Endothelial cell of umbilical vein (primary cell): ENCODE measurements at regions not wholly inside any gene's neighbourhood (a gene's known extent, or its start where the extent isn't known, plus 50 kb on each side); places are given as distances from the start of the nearest gene placed in this dataset.

Experiments
- BruUV-seq: library from RNA; stranded (reverse); fragments of 400-500 nt; replicated peaks from 2 replicates; lab custom pipeline; 2021; lab: Mats Ljungman, UMichigan
- CTCF ChIA-PET: fragments of 300-600, 350-600 bp; sonication (Branson Sonifier 250); formaldehyde crosslinking; loops from one replicate; lab custom pipeline; 2021; ENCODE audit warnings: antibody characterized with exemption, inconsistent platforms; lab: Charles Lee
- POLR2A ChIA-PET: fragments of 300-600, 350-600 bp; sonication (Branson Sonifier 250); formaldehyde crosslinking; loops from one replicate; lab custom pipeline; 2021; ENCODE audit warnings: antibody characterized with exemption, inconsistent platforms; lab: Charles Lee
- DNase-seq: peaks from one replicate; pipeline ENCODE4 v3.0.0-alpha.2; 2011; ENCODE audit warnings: low read depth, low spot score
- FAIRE-seq: peaks from 2 replicates; lab custom pipeline; 2011; peaks lifted over from hg19 to GRCh38; lab: Jason Lieb, UNC
- H2AFZ ChIP-seq: 2 replicates; pipeline ENCODE4 v1.6.0; 2012; ENCODE audit warnings: low read depth, low read length, control low read depth, inconsistent platforms
- H3K27ac ChIP-seq: 2 replicates; pipeline ENCODE4 v1.5.1; 2011; ENCODE audit warnings: low read depth, mild to moderate bottlenecking, control low read depth, low read length, moderate library complexity; ENCODE audit not compliant: insufficient read depth
- H3K27me3 ChIP-seq, 2 experiments: 2 replicates each; pipeline versions ENCODE4 v1.6.0 to v1.6.1; 2011; ENCODE audit warnings: low read length in 2 of 2, mixed read lengths in 1 of 2; ENCODE audit not compliant: control insufficient read depth in 2 of 2, insufficient read depth in 2 of 2
- H3K36me3 ChIP-seq, 2 experiments: 2 replicates in 1 of 2; 3 replicates in 1 of 2; pipeline ENCODE4 v1.5.1; 2011; ENCODE audit warnings: low read length in 2 of 2, mild to moderate bottlenecking in 1 of 2, moderate library complexity in 1 of 2; ENCODE audit not compliant: control insufficient read depth in 2 of 2, insufficient read depth in 2 of 2; ENCODE audit errors: extremely low read depth in 1 of 2
- H3K4me1 ChIP-seq: 3 replicates; pipeline ENCODE4 v1.5.1; 2011; ENCODE audit warnings: mild to moderate bottlenecking, low read length; ENCODE audit not compliant: control insufficient read depth, insufficient read depth; ENCODE audit errors: extremely low read depth
- H3K4me2 ChIP-seq: 2 replicates; pipeline ENCODE4 v1.6.1; 2011; ENCODE audit warnings: low read length, control low read depth, mixed read lengths; ENCODE audit not compliant: insufficient read depth
- H3K4me3 ChIP-seq, 3 experiments: fragments of 200-600 bp in 1 of 3; sonication (generic), shearing (Covaris generic) in 1 of 3; replicated peaks in 1 of 3; 2 replicates each; pipeline ENCODE4 v1.5.1; 2011 to 2016; ENCODE audit warnings: control low read depth in 3 of 3, low read length in 3 of 3, mild to moderate bottlenecking in 2 of 3, inconsistent platforms in 1 of 3, low read depth in 1 of 3, moderate library complexity in 1 of 3; ENCODE audit not compliant: insufficient read depth in 1 of 3
- H3K79me2 ChIP-seq: 2 replicates; pipeline ENCODE4 v1.6.0; 2012; ENCODE audit warnings: low read length, inconsistent platforms; ENCODE audit not compliant: control insufficient read depth, insufficient read depth
- H3K9ac ChIP-seq: replicated peaks from 2 replicates; pipeline ENCODE3; 2011; ENCODE audit warnings: low read length, control low read depth; ENCODE audit not compliant: insufficient read depth; ENCODE audit errors: extremely low read depth
- H3K9me1 ChIP-seq: replicated peaks from 3 replicates; pipeline ENCODE4 v1.6.0; 2011; ENCODE audit warnings: mild to moderate bottlenecking, low read length; ENCODE audit not compliant: control insufficient read depth, insufficient read depth; ENCODE audit errors: extremely low read depth
- H3K9me3 ChIP-seq: replicated peaks from 2 replicates; pipeline ENCODE4 v1.5.1; 2012; ENCODE audit warnings: low read length, inconsistent platforms; ENCODE audit not compliant: control insufficient read depth, insufficient read depth
- H4K20me1 ChIP-seq: replicated peaks from 2 replicates; pipeline ENCODE3; 2011; ENCODE audit warnings: mild to moderate bottlenecking, low read length; ENCODE audit not compliant: control insufficient read depth, insufficient read depth; ENCODE audit errors: extremely low read depth
- CTCF ChIP-seq, 2 donors: IDR thresholded peaks; 1 replicate in 1 of 2; 2 replicates in 1 of 2; pipeline ENCODE4 v1.5.1; 2011; ENCODE audit warnings: low read length in 2 of 2, mild to moderate bottlenecking in 2 of 2, moderate library complexity in 2 of 2, control low read depth in 1 of 2, inconsistent platforms in 1 of 2, low read depth in 1 of 2; ENCODE audit not compliant: insufficient read depth in 1 of 2; ENCODE audit errors: extremely low read depth in 1 of 2
- EZH2 ChIP-seq: IDR thresholded peaks from 2 replicates; pipeline ENCODE4 v1.6.1; 2012; ENCODE audit warnings: borderline replicate concordance, low read depth, mild to moderate bottlenecking, moderate library complexity, low read length, inconsistent platforms; ENCODE audit not compliant: severe bottlenecking
- FOS ChIP-seq: IDR thresholded peaks from 2 replicates; pipeline ENCODE4 v1.6.1; 2011; ENCODE audit warnings: mild to moderate bottlenecking, low read length, moderate library complexity, borderline replicate concordance; ENCODE audit not compliant: insufficient read depth
- GATA2 ChIP-seq: IDR thresholded peaks from 2 replicates; pipeline ENCODE4 v1.7.0; 2011; ENCODE audit warnings: low read depth, mild to moderate bottlenecking, moderate library complexity, mixed read lengths, low read length; ENCODE audit not compliant: insufficient read length, insufficient read depth
- JUN ChIP-seq: IDR thresholded peaks from 2 replicates; pipeline ENCODE4 v1.6.1; 2011; ENCODE audit warnings: borderline replicate concordance, low read depth; ENCODE audit not compliant: insufficient read length, insufficient read depth
- MYC ChIP-seq: IDR thresholded peaks from one replicate; pipeline ENCODE4 v1.6.1; 2011; ENCODE audit warnings: mild to moderate bottlenecking, low read depth, low read length
- POLR2A ChIP-seq: IDR thresholded peaks from 2 replicates; pipeline ENCODE4 v1.6.1; 2012; ENCODE audit warnings: low read depth, mild to moderate bottlenecking, control low read depth, low read length
- POLR2AphosphoS5 ChIP-seq: IDR thresholded peaks from 2 replicates; pipeline ENCODE4 v1.6.1; 2012; ENCODE audit warnings: low read depth, mild to moderate bottlenecking, control low read depth, low read length, moderate library complexity; ENCODE audit not compliant: insufficient read depth
- dilution Hi-C: fragments of 300-500 bp; cut with MboI; formaldehyde crosslinking; loops from one replicate; pipeline ENCODE4 v1.15.0; 2019; ENCODE audit warnings: low sequenced_read_pairs; ENCODE audit not compliant: extremely low pct_ligation_motif_present
- intact Hi-C: fragments of 100-400 bp; cut with micrococcal nuclease; formaldehyde crosslinking; loops from one replicate; pipeline ENCODE4 v1.10.0; 2022
- TF ChIP-seq, protein P1 (sequence below): IDR thresholded peaks from 2 replicates; pipeline ENCODE4 v1.6.1; 2011; ENCODE audit not compliant: insufficient read depth, insufficient read length

DNA sequence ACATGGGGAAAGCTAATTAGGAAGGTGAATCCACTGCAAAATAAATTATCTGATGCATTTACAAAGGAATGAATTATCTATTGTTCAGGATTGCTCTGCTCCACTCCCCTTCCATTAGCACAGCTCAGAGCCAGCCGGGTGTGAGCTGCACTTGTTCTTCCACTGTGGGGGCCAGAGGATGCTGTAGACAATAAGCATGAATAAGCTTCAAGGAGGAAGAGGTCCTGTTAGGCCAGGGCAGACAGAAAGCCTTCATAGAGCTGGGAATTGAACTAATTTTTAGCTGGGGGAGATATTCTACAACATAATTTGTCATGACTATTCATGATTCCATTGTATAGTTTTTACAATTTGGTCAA lies 137.6 kb upstream of the MAX start:
- dilution Hi-C loops = no loop called here

More for the DNA sequence above, 137.6 kb upstream of the MAX start:
- no peak for FAIRE-seq
- TF ChIP-seq POLR2AphosphoS5 (no peak), FOS (no peak), GATA2 (no peak), EZH2 (no peak), CTCF (IDR thresholded peaks at IDR 0.05; ENCODE audit: extremely low read depth in 1 of 2, insufficient read depth in 1 of 2, low read depth in 1 of 2, low read length in 2 of 2) (no peak), JUN (no peak), POLR2A (no peak), MYC (no peak)
- TF ChIP-seq, protein P1, sequence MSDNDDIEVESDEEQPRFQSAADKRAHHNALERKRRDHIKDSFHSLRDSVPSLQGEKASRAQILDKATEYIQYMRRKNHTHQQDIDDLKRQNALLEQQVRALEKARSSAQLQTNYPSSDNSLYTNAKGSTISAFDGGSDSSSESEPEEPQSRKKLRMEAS = no peak
- H3K4me2 ChIP-seq = no peak overlapping the region
- H3K27me3 ChIP-seq = no peaks in the 10 kb centered on the region
- H3K9me1 ChIP-seq = no peaks in the 10 kb centered on the region
- no peak overlapping the region for H2AFZ ChIP-seq
- no peaks in the 10 kb centered on the region for H3K9me3 ChIP-seq
- intact Hi-C loops = no loop called here
- no peak overlapping the region for H3K9ac ChIP-seq
- no peaks in the 10 kb centered on the region for H4K20me1 ChIP-seq
- CTCF ChIA-PET = interaction anchor here (1.1 to 1.3 kb wide), 3 partner anchors 10 to 19 kb away, joined by 3 to 6 read pairs (median 4); no protein-coding TSS in a partner anchor
- no peak for DNase-seq
- BruUV-seq = no TSS peak
- no peaks in the 10 kb centered on the region for H3K36me3 ChIP-seq
- no peak overlapping the region for H3K27ac ChIP-seq
- no peak overlapping the region for H3K4me3 ChIP-seq
- H3K79me2 ChIP-seq = peaks cover 5% of the 10 kb centered on the region
- H3K4me1 ChIP-seq = peaks cover 61% of the 10 kb centered on the region
- POLR2A ChIA-PET = no interaction called here
